HepG2 (cell line): ENCODE measurements at regions not wholly inside any gene's neighbourhood (a gene's known extent, or its start where the extent isn't known, plus 50 kb on each side); places are given as distances from the start of the nearest gene placed in this dataset.

Source experiments
- ATAC-seq: fragments of 200-7000 bp; cut with Tn5 transposase; 3 replicates; pipeline ENCODE4 v1.9.1; 2020; ENCODE audit warnings: mild to moderate bottlenecking, moderate library complexity
- BruUV-seq: library from RNA; stranded (reverse); fragments of 400-500 nt; replicated peaks from 2 replicates; lab custom pipeline; 2021; lab: Mats Ljungman, UMichigan
- CTCF ChIA-PET: fragments of 300-600 bp; formaldehyde crosslinking; extraction: SDS; loops from one replicate; lab custom pipeline; 2021; ENCODE audit warnings: low total read pairs, inconsistent platforms, low intra/inter-chr PET ratio; lab: Yijun Ruan, JAX
- POLR2A ChIA-PET: fragments of 350-600 bp; sonication (Branson Sonifier 250); formaldehyde crosslinking; loops from one replicate; lab custom pipeline; 2020; ENCODE audit warnings: antibody characterized with exemption, inconsistent platforms; lab: Yijun Ruan, JAX
- DNase-seq: peaks from one replicate; pipeline ENCODE4 v3.0.0-alpha.2; 2015; ENCODE audit warnings: low spot score
- FAIRE-seq: peaks from 3 replicates; lab custom pipeline; 2011; peaks lifted over from hg19 to GRCh38; lab: Jason Lieb, UNC
- H2AFZ ChIP-seq: one replicate; pipeline ENCODE4 v1.6.1; 2011; ENCODE audit warnings: low read length, inconsistent platforms
- H3K27ac ChIP-seq: fragments of 300-600 bp; 3 replicates; pipeline ENCODE4 v1.8.0; 2011; ENCODE audit warnings: mixed run types, mild to moderate bottlenecking, mixed read lengths, low read length, inconsistent platforms; ENCODE audit not compliant: insufficient read depth; ENCODE audit errors: extremely low read length
- H3K27me3 ChIP-seq, 2 experiments: fragments of 200-600 bp in 1 of 2; 2 replicates in 1 of 2; 3 replicates in 1 of 2; pipeline versions ENCODE4 v1.6.0 to v1.8.0; 2011; ENCODE audit warnings: low read length in 2 of 2, mild to moderate bottlenecking in 2 of 2, moderate library complexity in 2 of 2, inconsistent platforms in 1 of 2; ENCODE audit not compliant: insufficient read depth in 2 of 2, control insufficient read depth in 1 of 2
- H3K36me3 ChIP-seq, 2 experiments: fragments of 200-600 bp in 1 of 2; replicated peaks in 1 of 2; 2 replicates in 1 of 2; 3 replicates in 1 of 2; pipeline versions ENCODE4 v1.5.1 to v1.8.0; 2011; ENCODE audit warnings: low read length in 2 of 2, inconsistent platforms in 1 of 2; ENCODE audit not compliant: insufficient read depth in 2 of 2, control insufficient read depth in 1 of 2
- H3K4me1 ChIP-seq: 2 replicates; pipeline ENCODE4 v1.5.1; 2012; ENCODE audit warnings: low read length, inconsistent platforms; ENCODE audit not compliant: insufficient read depth
- H3K4me2 ChIP-seq: 2 replicates; pipeline ENCODE4 v1.6.0; 2011; ENCODE audit warnings: low read depth, low read length, inconsistent platforms
- H3K4me3 ChIP-seq, 3 experiments: fragments of 200-600 bp in 1 of 3; sonication (generic), shearing (Covaris generic) in 1 of 3; replicated peaks in 1 of 3; 2 replicates each; pipeline ENCODE4 v1.5.1; 2011 to 2016; ENCODE audit warnings: low read length in 3 of 3, inconsistent platforms in 2 of 3, low read depth in 2 of 3, mild to moderate bottlenecking in 2 of 3, control low read depth in 1 of 3, mixed read lengths in 1 of 3; ENCODE audit not compliant: insufficient read depth in 1 of 3
- H3K79me2 ChIP-seq: one replicate; pipeline ENCODE4 v1.6.1; 2011; ENCODE audit warnings: low read length, inconsistent platforms; ENCODE audit not compliant: insufficient read depth
- H3K9ac ChIP-seq: 2 replicates; pipeline ENCODE4 v1.6.0; 2011; ENCODE audit warnings: mild to moderate bottlenecking, low read depth, low read length, inconsistent platforms; ENCODE audit not compliant: insufficient read depth
- H3K9me3 ChIP-seq: 2 replicates; pipeline ENCODE4 v1.5.1; 2012; ENCODE audit warnings: mild to moderate bottlenecking, low read length
- H4K20me1 ChIP-seq: 2 replicates; pipeline ENCODE4 v1.6.0; 2011; ENCODE audit warnings: inconsistent platforms, mild to moderate bottlenecking, low read length, moderate library complexity; ENCODE audit not compliant: insufficient read depth
- CC2D1A ChIP-seq: sonication (generic); formaldehyde crosslinking; IDR thresholded peaks from 2 replicates; pipeline ENCODE4 v1.8.1; 2023; ENCODE audit warnings: mild to moderate bottlenecking, missing genetic modification reagents
- CENPX ChIP-seq: sonication (generic); formaldehyde crosslinking; IDR thresholded peaks from 2 replicates; pipeline ENCODE4 v1.9.0; 2021; ENCODE audit warnings: mild to moderate bottlenecking, missing genetic modification reagents, moderate library complexity
- ELF4 ChIP-seq: sonication (generic); formaldehyde crosslinking; IDR thresholded peaks from 2 replicates; pipeline ENCODE4 v1.5.0; 2020; ENCODE audit warnings: missing genetic modification reagents, mild to moderate bottlenecking, moderate library complexity, borderline replicate concordance
- MTF1 ChIP-seq: sonication (generic); formaldehyde crosslinking; IDR thresholded peaks from 2 replicates; pipeline ENCODE4 v1.5.0; 2020; ENCODE audit warnings: missing genetic modification reagents
- RERE ChIP-seq: IDR thresholded peaks from 2 replicates; pipeline ENCODE4 v1.6.1; 2016; ENCODE audit warnings: low read depth, missing genetic modification reagents, missing compliant biosample characterization
- SMYD3 ChIP-seq: sonication (generic); formaldehyde crosslinking; IDR thresholded peaks from 2 replicates; pipeline ENCODE4 v1.8.1; 2023; ENCODE audit warnings: mild to moderate bottlenecking, missing genetic modification reagents
- ZNF24 ChIP-seq: fragments of 450-650 bp; IDR thresholded peaks from 2 replicates; pipeline ENCODE4 v1.6.1; 2017; ENCODE audit warnings: antibody characterized with exemption, mild to moderate bottlenecking
- WGBS: methylation state at CpG from one replicate; pipeline ENCODE4 v1.1.6; 2017; ENCODE audit warnings: low lambda C conversion rate; 5-methylcytosine and 5-hydroxymethylcytosine counted together
- in situ Hi-C: cut with HindIII; loops from 2 replicates; pipeline ENCODE4 v1.10.0; 2017; ENCODE audit warnings: low pct_unique_long_range_greater_than_20kb; ENCODE audit not compliant: extremely low pct_ligation_motif_present
- intact Hi-C: fragments of 100-400 bp; cut with micrococcal nuclease; formaldehyde crosslinking; loops from one replicate; pipeline ENCODE4 v1.10.0; 2022; ENCODE audit not compliant: unreplicated experiment
- TF ChIP-seq, protein P1 (sequence below): sonication (generic); formaldehyde crosslinking; IDR thresholded peaks from 2 replicates; pipeline ENCODE4 v1.4.0; 2020; ENCODE audit warnings: missing genetic modification reagents, borderline replicate concordance
- TF ChIP-seq, protein P2 (sequence below): sonication (generic); formaldehyde crosslinking; IDR thresholded peaks from 2 replicates; pipeline ENCODE4 v1.4.0; 2020; ENCODE audit warnings: low read depth, missing genetic modification reagents

GRCh38 chr2:11103984-11104793 lies 51.1 kb upstream of the SLC66A3 start:
- H3K36me3 ChIP-seq = no peaks in the 10 kb centered on the region
- ChIA-PET POLR2A (no interaction called here), CTCF (no interaction called here)
- intact Hi-C loops (no loop called here), in situ Hi-C loops (no loop called here)
- no TSS peak for BruUV-seq
- no peak overlapping the region for H3K4me2 ChIP-seq
- H3K4me1 ChIP-seq = no peaks in the 10 kb centered on the region
- H3K27me3 ChIP-seq = peaks cover 13 to 69% of the 10 kb centered on the region in 2 experiments; a peak in 4 of 5 replicates
- no peaks in the 10 kb centered on the region for H3K9me3 ChIP-seq
- no peak overlapping the region for H3K9ac ChIP-seq
- H4K20me1 ChIP-seq = no peaks in the 10 kb centered on the region
- H3K4me3 ChIP-seq = no peak overlapping the region
- no peak for DNase-seq
- no peak overlapping the region for H2AFZ ChIP-seq
- ATAC-seq = no peak
- H3K79me2 ChIP-seq = no peaks in the 10 kb centered on the region
- H3K27ac ChIP-seq = no peak overlapping the region
- FAIRE-seq = no peak
- WGBS = 33% methylated on average over 17 of the region's 18 CpGs
- TF ChIP-seq SMYD3 = no peak
- TF ChIP-seq CENPX = no peak
- no peak for TF ChIP-seq RERE (CRISPR knock-in tag)
- TF ChIP-seq ZNF24 = no peak
- TF ChIP-seq ELF4 (CRISPR knock-in tag) = no peak
- TF ChIP-seq, protein P1, sequence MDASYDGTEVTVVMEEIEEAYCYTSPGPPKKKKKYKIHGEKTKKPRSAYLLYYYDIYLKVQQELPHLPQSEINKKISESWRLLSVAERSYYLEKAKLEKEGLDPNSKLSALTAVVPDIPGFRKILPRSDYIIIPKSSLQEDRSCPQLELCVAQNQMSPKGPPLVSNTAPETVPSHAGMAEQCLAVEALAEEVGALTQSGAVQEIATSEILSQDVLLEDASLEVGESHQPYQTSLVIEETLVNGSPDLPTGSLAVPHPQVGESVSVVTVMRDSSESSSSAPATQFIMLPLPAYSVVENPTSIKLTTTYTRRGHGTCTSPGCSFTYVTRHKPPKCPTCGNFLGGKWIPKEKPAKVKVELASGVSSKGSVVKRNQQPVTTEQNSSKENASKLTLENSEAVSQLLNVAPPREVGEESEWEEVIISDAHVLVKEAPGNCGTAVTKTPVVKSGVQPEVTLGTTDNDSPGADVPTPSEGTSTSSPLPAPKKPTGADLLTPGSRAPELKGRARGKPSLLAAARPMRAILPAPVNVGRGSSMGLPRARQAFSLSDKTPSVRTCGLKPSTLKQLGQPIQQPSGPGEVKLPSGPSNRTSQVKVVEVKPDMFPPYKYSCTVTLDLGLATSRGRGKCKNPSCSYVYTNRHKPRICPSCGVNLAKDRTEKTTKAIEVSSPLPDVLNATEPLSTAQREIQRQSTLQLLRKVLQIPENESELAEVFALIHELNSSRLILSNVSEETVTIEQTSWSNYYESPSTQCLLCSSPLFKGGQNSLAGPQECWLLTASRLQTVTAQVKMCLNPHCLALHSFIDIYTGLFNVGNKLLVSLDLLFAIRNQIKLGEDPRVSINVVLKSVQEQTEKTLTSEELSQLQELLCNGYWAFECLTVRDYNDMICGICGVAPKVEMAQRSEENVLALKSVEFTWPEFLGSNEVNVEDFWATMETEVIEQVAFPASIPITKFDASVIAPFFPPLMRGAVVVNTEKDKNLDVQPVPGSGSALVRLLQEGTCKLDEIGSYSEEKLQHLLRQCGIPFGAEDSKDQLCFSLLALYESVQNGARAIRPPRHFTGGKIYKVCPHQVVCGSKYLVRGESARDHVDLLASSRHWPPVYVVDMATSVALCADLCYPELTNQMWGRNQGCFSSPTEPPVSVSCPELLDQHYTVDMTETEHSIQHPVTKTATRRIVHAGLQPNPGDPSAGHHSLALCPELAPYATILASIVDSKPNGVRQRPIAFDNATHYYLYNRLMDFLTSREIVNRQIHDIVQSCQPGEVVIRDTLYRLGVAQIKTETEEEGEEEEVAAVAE (CRISPR knock-in tag) = no peak
- TF ChIP-seq, protein P2, sequence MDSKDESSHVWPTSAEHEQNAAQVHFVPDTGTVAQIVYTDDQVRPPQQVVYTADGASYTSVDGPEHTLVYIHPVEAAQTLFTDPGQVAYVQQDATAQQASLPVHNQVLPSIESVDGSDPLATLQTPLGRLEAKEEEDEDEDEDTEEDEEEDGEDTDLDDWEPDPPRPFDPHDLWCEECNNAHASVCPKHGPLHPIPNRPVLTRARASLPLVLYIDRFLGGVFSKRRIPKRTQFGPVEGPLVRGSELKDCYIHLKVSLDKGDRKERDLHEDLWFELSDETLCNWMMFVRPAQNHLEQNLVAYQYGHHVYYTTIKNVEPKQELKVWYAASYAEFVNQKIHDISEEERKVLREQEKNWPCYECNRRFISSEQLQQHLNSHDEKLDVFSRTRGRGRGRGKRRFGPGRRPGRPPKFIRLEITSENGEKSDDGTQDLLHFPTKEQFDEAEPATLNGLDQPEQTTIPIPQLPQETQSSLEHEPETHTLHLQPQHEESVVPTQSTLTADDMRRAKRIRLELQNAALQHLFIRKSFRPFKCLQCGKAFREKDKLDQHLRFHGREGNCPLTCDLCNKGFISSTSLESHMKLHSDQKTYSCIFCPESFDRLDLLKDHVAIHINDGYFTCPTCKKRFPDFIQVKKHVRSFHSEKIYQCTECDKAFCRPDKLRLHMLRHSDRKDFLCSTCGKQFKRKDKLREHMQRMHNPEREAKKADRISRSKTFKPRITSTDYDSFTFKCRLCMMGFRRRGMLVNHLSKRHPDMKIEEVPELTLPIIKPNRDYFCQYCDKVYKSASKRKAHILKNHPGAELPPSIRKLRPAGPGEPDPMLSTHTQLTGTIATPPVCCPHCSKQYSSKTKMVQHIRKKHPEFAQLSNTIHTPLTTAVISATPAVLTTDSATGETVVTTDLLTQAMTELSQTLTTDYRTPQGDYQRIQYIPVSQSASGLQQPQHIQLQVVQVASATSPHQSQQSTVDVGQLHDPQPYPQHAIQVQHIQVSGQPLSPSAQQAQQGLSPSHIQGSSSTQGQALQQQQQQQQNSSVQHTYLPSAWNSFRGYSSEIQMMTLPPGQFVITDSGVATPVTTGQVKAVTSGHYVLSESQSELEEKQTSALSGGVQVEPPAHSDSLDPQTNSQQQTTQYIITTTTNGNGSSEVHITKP (CRISPR knock-in tag) = no peak
- TF ChIP-seq MTF1 (CRISPR knock-in tag) = no peak
- no peak for TF ChIP-seq CC2D1A (CRISPR knock-in tag)
